ENCODE measurements at regions not wholly inside any gene's neighbourhood (a gene's known extent, or its start where the extent isn't known, plus 50 kb on each side); places are given as distances from the start of the nearest gene placed in this dataset.

DNA sequence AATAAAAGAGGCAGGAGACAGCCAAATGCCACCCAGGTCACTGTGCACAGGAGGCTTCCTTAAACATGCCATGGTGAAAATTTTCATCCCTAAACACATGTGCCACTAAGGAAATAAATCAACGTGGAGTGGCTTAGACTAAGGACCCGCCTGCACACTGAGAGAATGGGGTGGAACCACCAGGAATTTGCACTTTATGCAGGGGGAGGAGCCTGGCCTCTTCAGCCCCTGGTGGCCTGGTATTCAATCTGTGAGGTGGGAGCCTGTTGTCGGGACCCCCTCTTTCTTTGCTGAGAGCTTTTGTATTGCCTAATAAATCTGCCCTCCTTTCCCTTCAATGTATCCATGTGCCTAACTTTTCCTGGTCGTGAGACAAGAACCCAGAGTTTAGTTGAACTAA is 204.6 kb upstream of the NRP1 start:
- TF ChIP-seq, protein P1, sequence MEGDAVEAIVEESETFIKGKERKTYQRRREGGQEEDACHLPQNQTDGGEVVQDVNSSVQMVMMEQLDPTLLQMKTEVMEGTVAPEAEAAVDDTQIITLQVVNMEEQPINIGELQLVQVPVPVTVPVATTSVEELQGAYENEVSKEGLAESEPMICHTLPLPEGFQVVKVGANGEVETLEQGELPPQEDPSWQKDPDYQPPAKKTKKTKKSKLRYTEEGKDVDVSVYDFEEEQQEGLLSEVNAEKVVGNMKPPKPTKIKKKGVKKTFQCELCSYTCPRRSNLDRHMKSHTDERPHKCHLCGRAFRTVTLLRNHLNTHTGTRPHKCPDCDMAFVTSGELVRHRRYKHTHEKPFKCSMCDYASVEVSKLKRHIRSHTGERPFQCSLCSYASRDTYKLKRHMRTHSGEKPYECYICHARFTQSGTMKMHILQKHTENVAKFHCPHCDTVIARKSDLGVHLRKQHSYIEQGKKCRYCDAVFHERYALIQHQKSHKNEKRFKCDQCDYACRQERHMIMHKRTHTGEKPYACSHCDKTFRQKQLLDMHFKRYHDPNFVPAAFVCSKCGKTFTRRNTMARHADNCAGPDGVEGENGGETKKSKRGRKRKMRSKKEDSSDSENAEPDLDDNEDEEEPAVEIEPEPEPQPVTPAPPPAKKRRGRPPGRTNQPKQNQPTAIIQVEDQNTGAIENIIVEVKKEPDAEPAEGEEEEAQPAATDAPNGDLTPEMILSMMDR (conservative IDR thresholded peaks at IDR 0.05; ENCODE audit: low read length): no peak
- no peak for TF ChIP-seq EZH2phosphoT487 (IDR thresholded peaks at IDR 0.05; ENCODE audit: borderline replicate concordance)
